ENCODE measurements at regions not wholly inside any gene's neighbourhood (a gene's known extent, or its start where the extent isn't known, plus 50 kb on each side); places are given as distances from the start of the nearest gene placed in this dataset.

GRCh38 chr18:55153346-55153745 is 194.1 kb upstream of the CCDC68 start:
- no peak for TF ChIP-seq CTCF (IDR thresholded peaks at IDR 0.05)
- TF ChIP-seq POLR2A (IDR thresholded peaks at IDR 0.05) = no peak

Measured in body of pancreas (tissue), 4 donors.